Body of pancreas (tissue), 4 donors: ENCODE measurements at regions not wholly inside any gene's neighbourhood (a gene's known extent, or its start where the extent isn't known, plus 50 kb on each side); places are given as distances from the start of the nearest gene placed in this dataset.

ENCODE experiments used
- CTCF ChIP-seq, 7 experiments: fragments of 450-650 bp in 4 of 7; fragments of 200-600 bp in 3 of 7; sonication (generic) in 3 of 7; IDR thresholded peaks; one replicate each; pipeline ENCODE4 v1.5.1; 2016 to 2019; ENCODE audit warnings: antibody characterized with exemption in 7 of 7
- POLR2A ChIP-seq, 3 donors: fragments of 450-650 bp; IDR thresholded peaks; one replicate each; pipeline ENCODE4 v1.6.1; 2016; ENCODE audit warnings: antibody characterized with exemption in 3 of 3, mild to moderate bottlenecking in 2 of 3

GRCh38 chr3:65096110-65096745 is 408.4 kb upstream of the ADAMTS9 start:
- TF ChIP-seq POLR2A (IDR thresholded peaks at IDR 0.05) (no peak), CTCF (IDR thresholded peaks at IDR 0.05) (no peak)
